ENCODE measurements at regions not wholly inside any gene's neighbourhood (a gene's known extent, or its start where the extent isn't known, plus 50 kb on each side); places are given as distances from the start of the nearest gene placed in this dataset.

GRCh38 chr10:64829888-64830412, 1308.7 kb downstream of the REEP3 start:
- no peak for TF ChIP-seq CTCF (IDR thresholded peaks at IDR 0.05)
- no peak for TF ChIP-seq EP300 (IDR thresholded peaks at IDR 0.05)
